ENCODE measurements at regions not wholly inside any gene's neighbourhood (a gene's known extent, or its start where the extent isn't known, plus 50 kb on each side); places are given as distances from the start of the nearest gene placed in this dataset.

DNA sequence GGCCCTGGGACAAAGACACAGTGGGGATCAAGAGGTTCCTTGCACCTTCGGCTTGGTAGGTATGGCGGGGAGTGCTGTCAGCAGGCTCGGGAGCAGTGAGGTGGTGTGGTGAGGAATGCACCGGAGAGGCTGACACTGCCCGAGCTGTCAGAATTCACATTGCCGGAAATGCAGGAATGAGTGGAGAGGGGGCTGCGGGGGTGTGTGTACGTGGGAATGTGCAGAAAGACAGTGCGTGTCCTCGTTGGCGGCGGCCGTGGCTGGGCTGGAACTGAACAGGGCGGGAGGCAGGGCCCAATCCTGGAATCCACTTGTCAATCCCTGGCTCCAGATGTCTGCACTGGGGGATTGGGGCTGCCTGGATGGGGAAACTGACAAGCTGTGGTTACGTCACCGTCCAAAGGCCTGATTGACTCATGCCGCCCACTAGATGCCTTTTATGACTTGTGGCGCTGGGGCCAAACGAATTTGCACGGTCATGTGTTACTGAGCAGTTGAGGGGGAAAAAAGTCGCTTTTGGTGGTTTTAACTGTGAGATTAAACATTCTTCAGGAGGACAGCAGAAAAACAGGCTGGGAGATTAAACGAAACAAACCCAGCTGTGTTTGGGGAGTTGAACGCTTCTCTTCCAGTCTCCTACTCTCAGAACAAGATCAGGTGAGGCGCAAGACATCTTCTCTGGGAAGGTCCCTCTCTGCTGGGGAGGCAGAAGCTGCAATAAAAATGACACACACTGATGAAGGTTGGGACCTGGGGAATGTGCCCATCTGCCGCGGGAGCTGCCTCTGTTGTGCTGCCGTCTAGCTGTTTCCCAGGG, 189.4 kb upstream of the GLI2 start (continued):
- no peak for TF ChIP-seq REST (IDR thresholded peaks at IDR 0.05; ENCODE audit: unreplicated experiment)
- no peak for TF ChIP-seq POLR2AphosphoS5 (IDR thresholded peaks at IDR 0.05; ENCODE audit: low read depth)
- no peak for TF ChIP-seq JUNB (IDR thresholded peaks at IDR 0.05; ENCODE audit: unreplicated experiment)
- TF ChIP-seq CTCF (conservative IDR thresholded peaks at IDR 0.05; ENCODE audit: low read depth in 2 of 2) = no peak
- no peak for TF ChIP-seq ZNF114 (CRISPR knock-in tag; IDR thresholded peaks at IDR 0.05)
- TF ChIP-seq STAT1 (IDR thresholded peaks at IDR 0.05; ENCODE audit: unreplicated experiment) = no peak
- no peak for TF ChIP-seq NANOG (IDR thresholded peaks at IDR 0.05; ENCODE audit: borderline replicate concordance)
- TF ChIP-seq CREB1 (CRISPR knock-in tag; IDR thresholded peaks at IDR 0.05; ENCODE audit: low read depth) = no peak

GRCh38 chr2:120546865-120547390, 188.7 kb upstream of the GLI2 start:
- H2AFZ ChIP-seq = no peak overlapping the region
- no peaks in the 10 kb centered on the region for H3K79me2 ChIP-seq (replicated peaks; ENCODE audit: insufficient read depth)
- H3K9me3 Mint-ChIP-seq = no peaks in the 10 kb centered on the region; the same call in 2 of the 3 replicates
- H3K4me3 Mint-ChIP-seq = no peak overlapping the region
- no peak overlapping the region for H3K27ac Mint-ChIP-seq
- H3K27me3 Mint-ChIP-seq (ENCODE audit: insufficient read depth, low read depth, poor library complexity) = peaks cover 11% of the 10 kb centered on the region
- no peak overlapping the region for H3K4me3 ChIP-seq
- H3K4me2 ChIP-seq = no peak overlapping the region
- no peaks in the 10 kb centered on the region for H3K9me2 ChIP-seq (ENCODE audit: insufficient read depth)
- H3K27ac ChIP-seq (ENCODE audit: low read depth) = no peak overlapping the region
- no peaks in the 10 kb centered on the region for H3K36me3 ChIP-seq (ENCODE audit: insufficient read depth)
- H3K4me1 Mint-ChIP-seq = peaks cover 16% of the 10 kb centered on the region
- H4K20me1 ChIP-seq (replicated peaks; ENCODE audit: insufficient read depth) = no peaks in the 10 kb centered on the region
- ATAC-seq = no peak
- H3K27me3 ChIP-seq (ENCODE audit: insufficient read depth) = peaks cover 13% of the 10 kb centered on the region; the same call in 1 of the 2 replicates
- no peaks in the 10 kb centered on the region for H3K4me1 ChIP-seq (ENCODE audit: insufficient read depth)
- no peak for DNase-seq (ENCODE audit: low spot score)
- H3K36me3 Mint-ChIP-seq (ENCODE audit: low read depth) = no peaks in the 10 kb centered on the region
- H3F3A ChIP-seq (replicated peaks; ENCODE audit: low read depth) = no peaks in the 10 kb centered on the region
- no peak for TF ChIP-seq REST (IDR thresholded peaks at IDR 0.05; ENCODE audit: unreplicated experiment)
- TF ChIP-seq CREB1 (CRISPR knock-in tag; IDR thresholded peaks at IDR 0.05; ENCODE audit: low read depth) = no peak
